CD8-positive, alpha-beta memory T cell (primary cell): ENCODE measurements at regions not wholly inside any gene's neighbourhood (a gene's known extent, or its start where the extent isn't known, plus 50 kb on each side); places are given as distances from the start of the nearest gene placed in this dataset.
"Not testable (repeated sequence)": the region's sequence is repeated elsewhere in the genome, so short reads cannot be mapped to it uniquely, and the experiment has no call there.

ENCODE experiments used
- CTCF ChIA-PET: fragments of 350-600 bp; sonication (Branson Sonifier 250); formaldehyde crosslinking; loops from one replicate; lab custom pipeline; 2021; ENCODE audit warnings: antibody characterized with exemption; lab: Charles Lee
- POLR2A ChIA-PET: fragments of 350-600 bp; sonication (Branson Sonifier 250); formaldehyde crosslinking; loops from one replicate; lab custom pipeline; 2021; ENCODE audit warnings: antibody characterized with exemption; lab: Charles Lee
- DNase-seq, 5 donors: peaks; one replicate each; pipeline versions ENCODE4 v3.0.0 to v3.0.0-alpha.2; 2020 to 2022; ENCODE audit warnings: mixed read lengths in 1 of 5
- H3K27ac ChIP-seq: one replicate; pipeline ENCODE4 v1.7.0; 2013; ENCODE audit warnings: low read depth, mild to moderate bottlenecking, low read length, moderate library complexity
- H3K27me3 ChIP-seq: 2 replicates; pipeline ENCODE4 v1.7.0; 2013; ENCODE audit warnings: low read length, mild to moderate bottlenecking; ENCODE audit not compliant: insufficient read depth, poor library complexity, severe bottlenecking
- H3K36me3 ChIP-seq: 2 replicates; pipeline ENCODE4 v1.7.0; 2013; ENCODE audit warnings: mild to moderate bottlenecking, low read length, moderate library complexity; ENCODE audit not compliant: insufficient read depth
- H3K4me1 ChIP-seq: 2 replicates; pipeline ENCODE4 v1.7.0; 2013; ENCODE audit warnings: mild to moderate bottlenecking, low read length, moderate library complexity; ENCODE audit not compliant: insufficient read depth
- H3K4me3 ChIP-seq: 2 replicates; pipeline ENCODE4 v1.7.0; 2013; ENCODE audit warnings: mild to moderate bottlenecking, low read length
- H3K9me3 ChIP-seq: 2 replicates; pipeline ENCODE4 v1.7.0; 2013; ENCODE audit warnings: mild to moderate bottlenecking, low read length
- H3K27ac Mint-ChIP-seq, 8 donors: one replicate each; pipeline ENCODE4 v1.8.0; 2020 to 2021; ENCODE audit warnings: mixed read lengths in 8 of 8, mild to moderate bottlenecking in 6 of 8, inconsistent platforms in 3 of 8, moderate library complexity in 3 of 8
- H3K27me3 Mint-ChIP-seq, 2 donors: one replicate each; pipeline ENCODE4 v1.8.0; 2020 to 2021; ENCODE audit warnings: mixed read lengths in 2 of 2, mild to moderate bottlenecking in 1 of 2, moderate library complexity in 1 of 2
- H3K36me3 Mint-ChIP-seq, 3 donors: one replicate each; pipeline ENCODE4 v1.8.0; 2020 to 2021; ENCODE audit warnings: mixed read lengths in 3 of 3, inconsistent platforms in 1 of 3, mild to moderate bottlenecking in 1 of 3
- H3K4me1 Mint-ChIP-seq, 3 donors: one replicate each; pipeline ENCODE4 v1.8.0; 2020 to 2021; ENCODE audit warnings: mixed read lengths in 3 of 3, inconsistent platforms in 1 of 3, mild to moderate bottlenecking in 1 of 3
- H3K4me3 Mint-ChIP-seq, 7 donors: one replicate each; pipeline ENCODE4 v1.8.0; 2020 to 2021; ENCODE audit warnings: mixed read lengths in 7 of 7, mild to moderate bottlenecking in 6 of 7, moderate library complexity in 4 of 7, inconsistent platforms in 2 of 7
- H3K9me3 Mint-ChIP-seq, 5 donors: one replicate each; pipeline ENCODE4 v1.8.0; 2020 to 2022; ENCODE audit warnings: mixed read lengths in 5 of 5, mild to moderate bottlenecking in 3 of 5, moderate library complexity in 2 of 5, inconsistent platforms in 1 of 5

- ChIA-PET POLR2A (no interaction called here), CTCF (no interaction called here)
- Histone ChIP-seq H3K36me3 (no peaks in the 10 kb centered on the region), H3K4me3 (no peak overlapping the region), H3K27me3 (no peaks in the 10 kb centered on the region), H3K27ac (no peak overlapping the region), H3K4me1 (no peaks in the 10 kb centered on the region), H3K9me3 (no peaks in the 10 kb centered on the region)
- no peaks in the 10 kb centered on the region for H3K4me1 Mint-ChIP-seq
- H3K4me3 Mint-ChIP-seq, result no peak overlapping the region
- peaks cover 0 to under 1% (median 0%) of the 10 kb centered on the region in 5 donors for H3K9me3 Mint-ChIP-seq
- peaks cover 10 to 18% of the 10 kb centered on the region in 2 donors for H3K27me3 Mint-ChIP-seq
- H3K36me3 Mint-ChIP-seq, result no peaks in the 10 kb centered on the region
- DNase-seq, result no peak
- no peak overlapping the region for H3K27ac Mint-ChIP-seq
Observed at GRCh38 chr11:71370020-71370747, 78.0 kb downstream of the DHCR7 start.

- Histone ChIP-seq H3K27ac (no peak overlapping the region), H3K4me3 (no peak overlapping the region), H3K9me3 (no peaks in the 10 kb centered on the region), H3K36me3 (no peaks in the 10 kb centered on the region), H3K27me3 (no peaks in the 10 kb centered on the region), H3K4me1 (no peaks in the 10 kb centered on the region)
- POLR2A ChIA-PET, result no interaction called here
- Mint-ChIP-seq H3K27ac (no peak overlapping the region), H3K36me3 (no peaks in the 10 kb centered on the region), H3K4me3 (no peak overlapping the region), H3K9me3 (no peaks in the 10 kb centered on the region), H3K27me3 (peaks cover 4 to 11% of the 10 kb centered on the region in 2 donors), H3K4me1 (no peaks in the 10 kb centered on the region)
- DNase-seq, result no peak
- CTCF ChIA-PET, result no interaction called here
Observed at GRCh38 chr11:71369411-71369810, 78.8 kb downstream of the DHCR7 start.

- H3K9me3 Mint-ChIP-seq, result no peaks in the 10 kb centered on the region
- H3K36me3 ChIP-seq, result no peaks in the 10 kb centered on the region
- no peak for DNase-seq
- H3K4me3 Mint-ChIP-seq, result no peak overlapping the region
- H3K36me3 Mint-ChIP-seq, result no peaks in the 10 kb centered on the region
- no peak overlapping the region for H3K27ac Mint-ChIP-seq
- H3K4me1 ChIP-seq, result no peaks in the 10 kb centered on the region
- ChIA-PET POLR2A (no interaction called here), CTCF (no interaction called here)
- H3K9me3 ChIP-seq, result no peaks in the 10 kb centered on the region
- H3K27me3 Mint-ChIP-seq, result peaks cover 4 to 11% of the 10 kb centered on the region in 2 donors
- no peaks in the 10 kb centered on the region for H3K4me1 Mint-ChIP-seq
- H3K4me3 ChIP-seq, result no peak overlapping the region
- H3K27me3 ChIP-seq, result no peaks in the 10 kb centered on the region
- H3K27ac ChIP-seq, result no peak overlapping the region
Observed at GRCh38 chr11:71368966-71369365, 79.2 kb downstream of the DHCR7 start.

GRCh38 chr11:71367756-71368155 is 80.4 kb downstream of the DHCR7 start:
- H3K4me1 ChIP-seq, result no peaks in the 10 kb centered on the region
- Mint-ChIP-seq H3K27ac (no peak overlapping the region), H3K9me3 (no peaks in the 10 kb centered on the region), H3K4me1 (no peaks in the 10 kb centered on the region), H3K4me3 (no peak overlapping the region), H3K36me3 (no peaks in the 10 kb centered on the region), H3K27me3 (peaks cover 4 to 11% of the 10 kb centered on the region in 2 donors)
- H3K4me3 ChIP-seq, result no peak overlapping the region
- H3K27ac ChIP-seq, result no peak overlapping the region
- ChIA-PET POLR2A (no interaction called here), CTCF (no interaction called here)
- no peaks in the 10 kb centered on the region for H3K9me3 ChIP-seq
- H3K36me3 ChIP-seq, result no peaks in the 10 kb centered on the region
- no peaks in the 10 kb centered on the region for H3K27me3 ChIP-seq
- no peak for DNase-seq

- H3K27ac Mint-ChIP-seq, H3K27ac ChIP-seq, H3K36me3 ChIP-seq, H3K4me3 Mint-ChIP-seq, H3K27me3 ChIP-seq, DNase-seq, H3K4me3 ChIP-seq, H3K4me1 Mint-ChIP-seq, H3K36me3 Mint-ChIP-seq, H3K4me1 ChIP-seq, POLR2A ChIA-PET, H3K9me3 ChIP-seq, CTCF ChIA-PET, H3K9me3 Mint-ChIP-seq: not testable (repeated sequence)
- H3K27me3 Mint-ChIP-seq, result peaks cover 4 to 11% of the 10 kb centered on the region in 2 donors
Observed at GRCh38 chr11:71367276-71367675, 80.9 kb downstream of the DHCR7 start.

- Histone ChIP-seq H3K9me3 (no peaks in the 10 kb centered on the region), H3K36me3 (no peaks in the 10 kb centered on the region), H3K4me1 (no peaks in the 10 kb centered on the region), H3K27ac (no peak overlapping the region), H3K4me3 (no peak overlapping the region), H3K27me3 (no peaks in the 10 kb centered on the region)
- Mint-ChIP-seq H3K27ac (no peak overlapping the region), H3K36me3 (no peaks in the 10 kb centered on the region), H3K4me3 (no peak overlapping the region), H3K9me3 (no peaks in the 10 kb centered on the region), H3K4me1 (no peaks in the 10 kb centered on the region), H3K27me3 (peaks cover 4 to 11% of the 10 kb centered on the region in 2 donors)
- no peak for DNase-seq
- ChIA-PET CTCF (no interaction called here), POLR2A (no interaction called here)
Observed at GRCh38 chr11:71366076-71366475, 82.1 kb downstream of the DHCR7 start.

GRCh38 chr11:71365626-71366025 is 82.6 kb downstream of the DHCR7 start:
- H3K36me3 ChIP-seq, result no peaks in the 10 kb centered on the region
- no peaks in the 10 kb centered on the region for H3K27me3 ChIP-seq
- no peaks in the 10 kb centered on the region for H3K36me3 Mint-ChIP-seq
- no peaks in the 10 kb centered on the region for H3K4me1 ChIP-seq
- no peak overlapping the region for H3K27ac Mint-ChIP-seq
- no peaks in the 10 kb centered on the region for H3K4me1 Mint-ChIP-seq
- peaks cover 4 to 11% of the 10 kb centered on the region in 2 donors for H3K27me3 Mint-ChIP-seq
- no peak overlapping the region for H3K4me3 ChIP-seq
- no peak for DNase-seq
- H3K9me3 Mint-ChIP-seq, result no peaks in the 10 kb centered on the region
- H3K4me3 Mint-ChIP-seq, result no peak overlapping the region
- CTCF ChIA-PET, result no interaction called here
- POLR2A ChIA-PET, result no interaction called here
- no peak overlapping the region for H3K27ac ChIP-seq
- H3K9me3 ChIP-seq, result no peaks in the 10 kb centered on the region

GRCh38 chr11:71364806-71365205 is 83.4 kb downstream of the DHCR7 start:
- POLR2A ChIA-PET, result no interaction called here
- peaks cover 0 to 1% (median 0%) of the 10 kb centered on the region in 5 donors for H3K9me3 Mint-ChIP-seq
- no peak overlapping the region for H3K4me3 ChIP-seq

More at GRCh38 chr11:71364806-71365205, 83.4 kb downstream of the DHCR7 start:
- no peaks in the 10 kb centered on the region for H3K27me3 ChIP-seq
- CTCF ChIA-PET, result no interaction called here
- no peaks in the 10 kb centered on the region for H3K36me3 ChIP-seq
- DNase-seq, result no peak
- no peak overlapping the region for H3K27ac ChIP-seq
- Mint-ChIP-seq H3K27me3 (peaks cover 4 to 9% of the 10 kb centered on the region in 2 donors), H3K27ac (no peak overlapping the region), H3K4me3 (no peak overlapping the region), H3K36me3 (no peaks in the 10 kb centered on the region), H3K4me1 (no peaks in the 10 kb centered on the region)
- no peaks in the 10 kb centered on the region for H3K9me3 ChIP-seq
- no peaks in the 10 kb centered on the region for H3K4me1 ChIP-seq
